Esophagus squamous epithelium (tissue), 4 donors: ENCODE measurements at regions not wholly inside any gene's neighbourhood (a gene's known extent, or its start where the extent isn't known, plus 50 kb on each side); places are given as distances from the start of the nearest gene placed in this dataset.

Source experiments
- POLR2A ChIP-seq, 4 donors: fragments of 450-650 bp; IDR thresholded peaks; one replicate each; pipeline ENCODE4 v1.6.1; 2017; ENCODE audit warnings: antibody characterized with exemption in 4 of 4, mild to moderate bottlenecking in 4 of 4, moderate library complexity in 3 of 4
- TF ChIP-seq, protein P1 (sequence below), 6 experiments: fragments of 450-650 bp in 4 of 6; fragments of 200-600 bp in 2 of 6; sonication (generic) in 2 of 6; IDR thresholded peaks; one replicate each; pipeline ENCODE4 v1.5.1; 2016 to 2019; ENCODE audit warnings: antibody characterized with exemption in 6 of 6, mild to moderate bottlenecking in 4 of 6, moderate library complexity in 4 of 6

- TF ChIP-seq, protein P1, sequence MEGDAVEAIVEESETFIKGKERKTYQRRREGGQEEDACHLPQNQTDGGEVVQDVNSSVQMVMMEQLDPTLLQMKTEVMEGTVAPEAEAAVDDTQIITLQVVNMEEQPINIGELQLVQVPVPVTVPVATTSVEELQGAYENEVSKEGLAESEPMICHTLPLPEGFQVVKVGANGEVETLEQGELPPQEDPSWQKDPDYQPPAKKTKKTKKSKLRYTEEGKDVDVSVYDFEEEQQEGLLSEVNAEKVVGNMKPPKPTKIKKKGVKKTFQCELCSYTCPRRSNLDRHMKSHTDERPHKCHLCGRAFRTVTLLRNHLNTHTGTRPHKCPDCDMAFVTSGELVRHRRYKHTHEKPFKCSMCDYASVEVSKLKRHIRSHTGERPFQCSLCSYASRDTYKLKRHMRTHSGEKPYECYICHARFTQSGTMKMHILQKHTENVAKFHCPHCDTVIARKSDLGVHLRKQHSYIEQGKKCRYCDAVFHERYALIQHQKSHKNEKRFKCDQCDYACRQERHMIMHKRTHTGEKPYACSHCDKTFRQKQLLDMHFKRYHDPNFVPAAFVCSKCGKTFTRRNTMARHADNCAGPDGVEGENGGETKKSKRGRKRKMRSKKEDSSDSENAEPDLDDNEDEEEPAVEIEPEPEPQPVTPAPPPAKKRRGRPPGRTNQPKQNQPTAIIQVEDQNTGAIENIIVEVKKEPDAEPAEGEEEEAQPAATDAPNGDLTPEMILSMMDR (IDR thresholded peaks at IDR 0.05) = no peak
- TF ChIP-seq POLR2A (IDR thresholded peaks at IDR 0.05) = no peak
Observed at GRCh38 chr12:89267404-89267803, 84.9 kb downstream of the DUSP6 start.
